ENCODE measurements at regions not wholly inside any gene's neighbourhood (a gene's known extent, or its start where the extent isn't known, plus 50 kb on each side); places are given as distances from the start of the nearest gene placed in this dataset.

GRCh38 chr14:48900565-48900964 is 685.6 kb downstream of the RPS29 start:
- H3K9me3 Mint-ChIP-seq = no peaks in the 10 kb centered on the region
- Histone ChIP-seq H2BK20ac (ENCODE audit: low read depth, low read length, poor library complexity, severe bottlenecking) (no peak overlapping the region), H3K79me1 (ENCODE audit: insufficient read depth, low read depth, low read length, poor library complexity, severe bottlenecking) (no peaks in the 10 kb centered on the region), H2AFZ (ENCODE audit: low read length) (no peak overlapping the region), H3K23ac (ENCODE audit: insufficient read length, low read depth, low read length) (no peak overlapping the region), H3K4me1 (ENCODE audit: insufficient read depth, low read length) (no peaks in the 10 kb centered on the region; the same call in 1 of the 2 replicates), H3K23me2 (ENCODE audit: insufficient read length, low read depth, low read length, poor library complexity, severe bottlenecking) (no peaks in the 10 kb centered on the region), H3T11ph (ENCODE audit: low read length) (no peak overlapping the region), H4K8ac (replicated peaks; ENCODE audit: insufficient read length, low read depth, low read length) (no peak overlapping the region), H3K4ac (ENCODE audit: low read depth, low read length) (no peak overlapping the region), H3K9me3 (ENCODE audit: control insufficient read depth, low read depth, low read length) (no peaks in the 10 kb centered on the region), H4K91ac (ENCODE audit: insufficient read length, low read depth, low read length) (no peak overlapping the region), H3K9ac (ENCODE audit: extremely low read depth, insufficient read length, low read length) (no peak overlapping the region), H2AK5ac (ENCODE audit: insufficient read length, low read length) (no peak overlapping the region), H4K20me1 (ENCODE audit: control insufficient read depth, insufficient read depth, insufficient read length) (no peaks in the 10 kb centered on the region), H3K18ac (ENCODE audit: insufficient read length, low read depth, low read length) (no peak overlapping the region), H4K5ac (ENCODE audit: insufficient read length, low read depth, low read length) (no peak overlapping the region), H2BK5ac (ENCODE audit: insufficient read length, low read length) (no peak overlapping the region), H3K4me2 (ENCODE audit: insufficient read depth, insufficient read length, low read length) (no peak overlapping the region), H3K14ac (ENCODE audit: insufficient read depth, low read length) (no peak overlapping the region), H2BK15ac (ENCODE audit: low read depth, low read length) (no peak overlapping the region), H3K79me2 (ENCODE audit: insufficient read depth, low read length) (no peaks in the 10 kb centered on the region), H3K56ac (ENCODE audit: insufficient read length, low read depth, low read length) (no peak overlapping the region), H2BK120ac (ENCODE audit: low read depth, low read length, poor library complexity, severe bottlenecking) (no peak overlapping the region), H2BK12ac (ENCODE audit: insufficient read length, low read depth, low read length) (no peak overlapping the region), H3K27me3 (ENCODE audit: insufficient read depth, low read length) (no peaks in the 10 kb centered on the region), H3K27ac (ENCODE audit: insufficient read length, low read depth, low read length) (no peak overlapping the region)
- no peaks in the 10 kb centered on the region for H3K27me3 Mint-ChIP-seq (ENCODE audit: low read depth)
- peaks cover 0 to 6% of the 10 kb centered on the region in 2 experiments; a peak in 1 of 4 replicates for H3K4me1 Mint-ChIP-seq
- H3K27ac Mint-ChIP-seq = no peak overlapping the region
- TF ChIP-seq, protein P1, sequence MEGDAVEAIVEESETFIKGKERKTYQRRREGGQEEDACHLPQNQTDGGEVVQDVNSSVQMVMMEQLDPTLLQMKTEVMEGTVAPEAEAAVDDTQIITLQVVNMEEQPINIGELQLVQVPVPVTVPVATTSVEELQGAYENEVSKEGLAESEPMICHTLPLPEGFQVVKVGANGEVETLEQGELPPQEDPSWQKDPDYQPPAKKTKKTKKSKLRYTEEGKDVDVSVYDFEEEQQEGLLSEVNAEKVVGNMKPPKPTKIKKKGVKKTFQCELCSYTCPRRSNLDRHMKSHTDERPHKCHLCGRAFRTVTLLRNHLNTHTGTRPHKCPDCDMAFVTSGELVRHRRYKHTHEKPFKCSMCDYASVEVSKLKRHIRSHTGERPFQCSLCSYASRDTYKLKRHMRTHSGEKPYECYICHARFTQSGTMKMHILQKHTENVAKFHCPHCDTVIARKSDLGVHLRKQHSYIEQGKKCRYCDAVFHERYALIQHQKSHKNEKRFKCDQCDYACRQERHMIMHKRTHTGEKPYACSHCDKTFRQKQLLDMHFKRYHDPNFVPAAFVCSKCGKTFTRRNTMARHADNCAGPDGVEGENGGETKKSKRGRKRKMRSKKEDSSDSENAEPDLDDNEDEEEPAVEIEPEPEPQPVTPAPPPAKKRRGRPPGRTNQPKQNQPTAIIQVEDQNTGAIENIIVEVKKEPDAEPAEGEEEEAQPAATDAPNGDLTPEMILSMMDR (conservative IDR thresholded peaks at IDR 0.05) = no peak
- H3K4me3 Mint-ChIP-seq = no peak overlapping the region
- WGBS (ENCODE audit: extremely low coverage, insufficient read length, low lambda C conversion rate) = no CpG with 5 or more reads among the region's 3 CpGs
- H3K36me3 Mint-ChIP-seq (ENCODE audit: insufficient read depth in 1 of 3, low read depth in 3 of 3) = no peaks in the 10 kb centered on the region
- no peak for DNase-seq

All from H9 (cell line).